Tibial nerve (tissue), 3 donors: ENCODE measurements at regions not wholly inside any gene's neighbourhood (a gene's known extent, or its start where the extent isn't known, plus 50 kb on each side); places are given as distances from the start of the nearest gene placed in this dataset.
"Not testable (repeated sequence)": the region's sequence is repeated elsewhere in the genome, so short reads cannot be mapped to it uniquely, and the experiment has no call there.

Experiments used
- CTCF ChIP-seq, 5 experiments: fragments of 200-600 bp in 3 of 5; fragments of 450-650 bp in 2 of 5; sonication (generic) in 3 of 5; IDR thresholded peaks; one replicate each; pipeline ENCODE4 v1.5.1; 2016 to 2019; ENCODE audit warnings: antibody characterized with exemption in 5 of 5, mild to moderate bottlenecking in 3 of 5, moderate library complexity in 2 of 5
- POLR2A ChIP-seq, 2 donors: fragments of 450-650 bp; IDR thresholded peaks; one replicate each; pipeline ENCODE4 v1.6.1; 2017; ENCODE audit warnings: antibody characterized with exemption in 2 of 2, mild to moderate bottlenecking in 2 of 2, moderate library complexity in 2 of 2

DNA sequence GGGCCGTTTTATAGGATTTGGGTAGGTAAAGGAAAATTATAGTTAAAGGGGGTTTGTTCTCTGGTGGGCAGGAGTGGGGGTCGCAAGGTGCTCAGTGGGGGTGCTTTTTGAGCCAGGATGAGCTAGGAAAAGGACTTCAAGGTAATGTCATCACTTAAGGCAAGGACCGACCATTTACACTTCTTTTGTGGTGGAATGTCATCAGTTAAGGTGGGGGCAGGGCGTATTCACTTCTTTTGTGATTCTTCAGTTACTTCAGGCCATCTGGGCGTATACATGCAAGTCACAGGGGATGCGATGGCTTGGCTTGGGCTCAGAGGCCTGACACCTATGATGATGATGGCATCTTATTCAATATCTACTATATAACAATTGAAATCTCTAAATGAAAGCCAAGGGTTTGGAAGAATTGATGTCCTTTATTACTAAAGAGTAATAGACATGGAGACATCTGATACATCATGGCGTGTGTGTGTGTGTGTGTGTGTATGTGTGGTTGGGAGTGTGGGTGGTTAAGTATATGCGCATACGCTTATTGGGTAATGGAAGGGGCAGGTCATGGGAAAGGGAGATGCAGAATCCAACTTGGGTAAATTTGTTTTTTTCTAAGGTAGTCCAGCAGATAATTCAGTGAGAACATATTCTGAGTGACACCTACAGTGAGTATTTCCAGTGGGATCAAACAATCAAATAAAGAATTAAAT, 236.9 kb upstream of the DUSP10 start:
- TF ChIP-seq CTCF, POLR2A (IDR thresholded peaks at IDR 0.05): not testable (repeated sequence)
